Suppressor macrophage treated with lipopolysaccharide for 1 hour (primary cell): ENCODE measurements at regions not wholly inside any gene's neighbourhood (a gene's known extent, or its start where the extent isn't known, plus 50 kb on each side); places are given as distances from the start of the nearest gene placed in this dataset.
A peak's percentile ranks its signal among the peaks of the same experiment; 100 is the strongest.
"Not testable (repeated sequence)": the region's sequence is repeated elsewhere in the genome, so short reads cannot be mapped to it uniquely, and the experiment has no call there.

Experiments
- DNase-seq, 3 donors: peaks; one replicate each; pipeline ENCODE4 v3.0.0-alpha.2; 2020 to 2022

DNA sequence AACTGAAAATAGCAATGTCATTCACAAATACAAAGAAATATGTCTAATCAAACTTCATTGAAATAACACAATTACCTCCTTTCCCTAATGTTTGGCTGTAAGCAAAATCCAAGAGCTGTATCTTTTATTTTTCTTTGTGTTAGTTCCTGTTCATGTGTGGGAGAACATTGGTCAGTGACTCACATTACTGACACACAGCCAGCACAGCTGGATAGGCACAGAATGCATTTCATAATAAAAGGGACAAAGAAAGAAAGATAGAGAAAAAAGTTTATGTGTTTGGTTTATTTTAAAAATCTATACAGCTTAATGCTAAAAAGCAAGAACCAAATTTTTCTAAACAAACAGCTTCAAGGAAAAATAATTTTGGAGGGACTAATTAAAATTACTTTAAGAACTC lies 185.6 kb upstream of the COL3A1 start:
- peak in 1 of 3 donors; percentile 1 for DNase-seq

DNA sequence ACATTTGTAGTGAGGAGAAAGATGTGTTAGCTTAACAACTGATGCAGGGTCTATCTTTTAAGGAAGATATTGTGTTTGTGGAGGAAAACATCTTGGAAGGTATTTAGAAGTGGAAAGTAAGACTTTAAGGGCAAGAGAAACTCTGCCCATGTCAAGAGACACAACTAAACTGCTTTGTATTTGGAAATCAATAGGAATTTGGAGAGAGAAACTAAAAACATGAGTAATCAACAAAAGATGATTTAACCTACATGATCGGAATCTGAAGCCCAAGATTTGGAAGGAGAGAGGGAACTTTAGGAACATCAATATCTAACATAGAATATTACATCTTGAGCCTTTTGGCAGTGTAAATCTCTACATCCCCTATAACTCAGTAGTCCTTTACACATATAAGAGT lies 184.2 kb upstream of the COL3A1 start:
- DNase-seq: no peak

DNA sequence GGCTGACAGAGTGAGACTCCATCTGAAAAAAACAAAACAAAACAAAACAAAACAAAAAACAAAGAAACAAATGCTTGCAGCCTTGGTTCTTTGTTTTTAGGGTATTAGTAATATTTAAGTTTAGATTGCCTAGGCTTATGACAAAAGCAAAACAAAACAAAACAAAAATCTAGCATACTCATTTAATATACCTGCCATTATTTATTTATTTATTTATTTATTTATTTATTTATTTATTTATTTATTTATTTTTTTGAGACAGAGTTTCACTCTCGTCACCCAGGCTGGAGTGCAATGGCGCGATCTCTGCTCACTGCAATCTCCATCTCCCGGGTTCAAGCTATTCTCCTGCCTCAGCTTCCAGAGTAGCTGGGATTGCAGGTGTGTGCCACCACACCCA lies 179.7 kb upstream of the COL3A1 start:
- not testable (repeated sequence) for DNase-seq

DNA sequence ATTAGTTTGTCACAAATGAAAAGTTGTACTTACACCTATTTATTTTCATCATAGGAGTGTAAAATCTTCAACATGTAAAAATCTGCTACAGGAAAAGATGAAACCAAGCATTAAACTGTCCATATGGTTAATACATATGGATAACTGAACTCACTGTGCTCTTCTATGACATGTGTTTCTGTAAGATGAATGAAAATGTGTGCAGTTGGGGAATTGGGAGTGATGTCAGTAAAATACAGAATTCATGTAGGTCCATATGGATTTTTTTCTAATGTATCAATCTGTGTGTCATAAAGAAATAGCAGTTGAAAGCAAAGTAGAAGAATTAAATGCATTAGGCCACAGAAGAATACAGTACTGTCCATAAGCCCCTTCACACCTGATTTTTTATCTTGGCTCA lies 178.4 kb upstream of the COL3A1 start:
- DNase-seq: no peak

DNA sequence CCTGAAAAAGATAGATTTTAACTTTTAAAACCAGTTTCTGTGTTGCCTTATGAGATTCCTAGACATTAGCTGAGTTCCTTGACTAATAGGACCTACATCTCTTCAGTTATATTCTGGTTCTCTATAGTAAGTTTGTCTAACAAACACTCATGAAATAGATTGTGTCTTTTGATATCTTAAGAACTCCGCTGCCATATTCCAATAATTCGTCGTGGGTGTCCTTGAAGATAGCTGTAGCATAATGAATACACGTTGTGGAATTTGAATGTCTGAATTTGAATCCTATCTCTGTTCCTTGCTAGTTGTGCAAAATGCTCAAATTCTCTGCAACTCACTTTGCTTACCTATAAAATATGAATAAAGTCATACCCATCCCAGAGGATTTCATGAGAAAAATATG lies 176.8 kb upstream of the COL3A1 start:
- no peak for DNase-seq

DNA sequence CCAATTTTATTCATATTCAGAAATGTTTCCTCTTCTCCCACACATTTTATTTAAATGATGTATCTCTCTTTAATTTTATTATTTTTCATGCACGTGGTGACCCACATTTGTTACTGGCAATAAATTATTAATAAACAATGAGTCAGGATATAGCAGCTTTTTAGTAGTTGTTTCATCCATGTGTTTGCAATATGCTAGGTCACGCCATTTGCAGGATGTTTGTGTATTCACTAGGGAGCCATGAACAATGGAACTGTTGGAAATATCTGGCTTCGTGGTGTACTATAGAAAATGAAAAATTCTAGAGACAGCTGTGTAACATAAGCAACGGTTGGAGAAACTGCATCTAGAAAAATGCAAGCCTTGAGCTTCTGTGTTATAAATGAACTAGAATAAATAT lies 176.0 kb upstream of the COL3A1 start:
- DNase-seq: no peak

DNA sequence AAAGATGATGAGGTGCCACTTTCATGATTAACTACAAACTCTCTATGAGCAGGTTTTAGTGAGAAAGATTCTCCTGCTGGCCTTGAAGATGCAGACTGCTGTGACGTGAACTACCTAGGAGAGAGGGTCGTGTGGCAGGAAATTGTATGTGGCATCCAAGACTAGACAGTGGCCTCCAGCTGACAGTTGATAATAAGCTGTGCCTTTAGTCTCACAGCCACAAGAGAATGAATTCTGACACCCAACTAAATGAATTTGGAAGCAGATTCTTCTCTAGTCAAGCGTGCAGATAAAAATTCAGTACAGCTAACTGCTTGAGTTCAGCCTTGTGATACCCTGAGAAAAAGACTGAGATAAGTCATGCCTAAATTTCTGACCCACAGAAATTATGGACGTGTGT lies 169.0 kb upstream of the COL3A1 start:
- no peak for DNase-seq

DNA sequence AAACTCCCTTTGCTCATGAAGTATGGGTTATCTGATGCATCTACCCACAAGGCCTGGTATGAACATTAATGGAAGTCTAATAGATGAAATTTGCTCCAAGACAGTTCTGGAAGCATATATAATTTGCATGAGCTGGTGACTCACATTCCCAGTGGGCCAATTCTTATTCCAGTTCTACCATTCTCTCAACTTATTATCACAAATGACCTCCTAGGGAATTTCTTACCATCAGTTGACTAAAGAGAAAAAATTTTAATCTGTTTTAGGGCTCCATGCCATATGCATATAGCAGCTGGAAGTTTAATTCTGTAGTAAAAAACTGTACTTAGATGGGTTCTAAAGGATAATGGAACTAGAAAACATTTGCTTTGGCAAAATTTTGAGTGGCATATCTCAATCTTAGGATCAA lies 165.2 kb upstream of the COL3A1 start:
- no peak for DNase-seq

DNA sequence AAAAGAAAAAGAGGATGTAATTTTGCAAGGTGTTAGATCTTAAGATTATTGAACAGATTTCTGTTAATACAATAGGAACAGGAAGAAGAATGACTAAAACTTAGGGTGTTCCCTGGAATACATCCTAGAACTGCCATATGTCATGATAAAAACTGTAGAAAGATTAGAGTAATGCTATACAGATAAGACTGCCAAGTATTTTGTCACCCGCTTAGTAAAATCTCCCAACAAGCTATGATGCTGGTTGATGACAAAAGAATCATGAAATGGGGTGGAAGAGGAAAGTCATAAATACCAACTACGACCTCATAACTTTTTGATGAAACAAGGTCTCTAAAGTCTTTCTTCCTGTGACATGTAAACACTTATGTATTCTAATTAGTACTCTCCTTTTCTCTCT lies 163.6 kb upstream of the COL3A1 start:
- DNase-seq: no peak

DNA sequence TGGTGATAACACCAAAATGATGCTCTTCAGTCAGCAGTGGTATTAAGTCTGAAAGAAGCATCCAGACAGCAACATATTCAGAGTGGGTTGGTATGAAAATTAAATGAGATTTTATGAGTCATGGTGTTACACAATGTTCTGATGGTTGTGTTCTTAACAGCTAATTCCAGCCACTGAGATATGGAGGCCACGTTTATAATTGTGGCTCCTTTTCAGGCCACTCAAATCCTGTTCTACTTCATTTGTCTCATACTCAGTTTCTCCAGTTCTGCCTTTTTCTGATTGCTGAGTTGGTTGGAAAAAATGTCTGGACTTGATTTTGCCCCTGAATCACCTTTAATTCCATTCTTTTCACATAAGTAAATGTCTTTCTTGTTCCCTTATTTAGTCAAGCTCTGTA lies 162.7 kb upstream of the COL3A1 start:
- DNase-seq: no peak

DNA sequence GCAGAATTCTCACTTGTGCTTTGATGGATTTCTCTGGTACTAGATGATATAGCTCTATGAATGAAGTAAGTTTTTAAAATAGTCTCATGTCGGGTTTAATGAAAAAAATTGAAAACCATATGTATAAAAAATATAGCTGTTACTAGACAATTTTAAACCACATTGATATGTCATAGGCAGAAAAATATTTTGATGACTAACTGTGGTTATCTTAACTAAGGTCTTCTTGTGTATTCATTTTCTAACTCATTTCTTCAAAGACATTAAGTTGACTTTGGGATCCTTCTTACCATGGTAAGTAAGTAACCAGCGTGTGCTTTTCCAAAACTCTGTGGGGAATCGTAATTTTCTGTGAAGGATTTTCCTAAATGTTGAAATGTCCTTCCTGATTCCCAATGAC lies 160.9 kb upstream of the COL3A1 start:
- no peak for DNase-seq

DNA sequence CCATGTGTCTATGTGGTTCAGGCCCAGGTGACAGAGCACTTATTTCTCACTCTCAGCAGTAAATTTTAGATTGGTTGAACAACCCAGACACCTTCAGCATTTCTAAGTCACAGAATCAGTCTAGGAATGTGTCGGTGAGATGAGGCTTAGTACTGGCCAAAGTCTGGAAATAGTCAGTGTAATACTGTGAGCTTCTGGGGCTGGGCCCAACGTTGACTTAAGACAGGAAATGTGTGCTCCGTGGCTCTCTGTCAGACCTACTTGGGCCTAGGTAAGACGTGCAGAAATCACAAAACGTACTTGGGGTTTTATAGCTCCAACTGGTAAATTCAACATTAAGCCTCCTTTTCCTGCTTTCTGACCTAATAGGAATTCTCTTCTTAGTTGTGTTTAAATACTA lies 160.3 kb upstream of the COL3A1 start:
- DNase-seq: no peak

DNA sequence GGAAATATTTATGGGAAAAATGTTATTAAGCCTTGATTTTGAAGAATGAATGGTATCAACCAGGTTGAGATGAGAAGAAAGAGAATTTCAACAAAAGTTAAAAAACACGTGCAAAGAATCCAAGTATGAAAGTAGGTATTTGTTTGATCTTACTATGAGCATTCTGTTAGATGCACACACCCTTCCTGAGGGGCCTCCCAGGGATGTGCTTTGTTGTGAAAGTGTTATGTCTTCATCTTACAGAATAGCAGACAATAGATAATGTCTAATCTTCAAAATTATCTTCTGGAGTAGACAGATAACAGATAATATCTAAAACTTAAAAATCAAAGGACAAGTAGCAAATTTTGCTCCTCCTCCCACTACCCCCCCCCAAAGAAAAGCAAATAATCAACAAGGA lies 155.2 kb upstream of the COL3A1 start:
- DNase-seq: no peak

DNA sequence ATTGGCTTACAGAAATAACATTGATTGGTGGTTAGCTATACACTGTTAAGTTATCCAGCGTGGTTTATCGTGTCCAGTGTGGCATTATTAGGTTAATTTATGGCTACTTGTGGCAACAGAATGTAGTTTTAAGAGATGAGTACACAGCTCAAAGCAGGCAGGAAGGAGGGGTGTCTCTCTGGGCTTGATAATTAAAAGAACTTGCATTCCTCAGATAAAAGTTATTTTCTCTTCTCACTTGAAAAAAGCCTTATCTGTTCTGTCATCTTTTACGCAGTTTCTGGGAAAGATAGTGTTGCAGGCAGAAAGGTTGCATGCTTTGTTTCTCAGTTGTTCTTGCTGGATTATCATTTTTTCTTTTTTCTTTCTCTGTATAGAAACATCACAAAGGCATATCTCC lies 154.4 kb upstream of the COL3A1 start:
- no peak for DNase-seq

DNA sequence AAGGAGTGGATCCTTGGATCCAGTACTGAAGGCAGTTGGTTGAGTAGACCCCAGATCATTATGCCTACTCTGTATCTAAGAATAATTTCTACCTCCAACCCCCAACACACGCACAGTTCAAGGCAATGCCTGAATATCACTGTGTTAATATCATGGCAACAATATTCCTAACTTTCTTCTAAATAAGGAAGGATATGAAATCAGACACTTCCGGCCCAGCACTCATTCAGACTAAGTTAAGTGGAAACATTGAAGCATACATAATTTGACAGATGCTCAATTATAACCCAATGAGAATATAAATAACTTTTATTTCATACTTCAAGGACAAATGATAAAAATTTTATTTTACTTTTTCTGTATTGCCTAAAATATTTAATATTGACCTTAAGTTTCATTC lies 153.6 kb upstream of the COL3A1 start:
- DNase-seq: no peak

DNA sequence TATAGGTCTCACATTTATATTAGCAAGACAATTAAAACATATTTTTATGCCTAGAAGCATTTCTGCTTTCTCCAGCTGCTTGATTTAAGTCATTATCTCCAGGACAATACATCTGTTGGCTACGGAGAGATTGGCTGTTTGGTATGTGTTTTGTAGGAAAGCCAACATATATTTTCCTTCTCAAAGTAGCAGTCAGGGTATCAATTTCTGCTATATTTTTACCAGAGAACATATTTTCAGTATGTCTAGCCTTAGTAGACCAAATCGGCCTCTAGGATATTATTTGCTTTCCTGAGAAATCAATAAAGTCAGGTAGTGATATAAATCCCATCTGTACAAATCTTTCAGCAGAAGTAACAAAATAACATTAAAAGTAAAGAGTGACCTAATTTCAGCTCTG lies 150.0 kb upstream of the COL3A1 start:
- no peak for DNase-seq

DNA sequence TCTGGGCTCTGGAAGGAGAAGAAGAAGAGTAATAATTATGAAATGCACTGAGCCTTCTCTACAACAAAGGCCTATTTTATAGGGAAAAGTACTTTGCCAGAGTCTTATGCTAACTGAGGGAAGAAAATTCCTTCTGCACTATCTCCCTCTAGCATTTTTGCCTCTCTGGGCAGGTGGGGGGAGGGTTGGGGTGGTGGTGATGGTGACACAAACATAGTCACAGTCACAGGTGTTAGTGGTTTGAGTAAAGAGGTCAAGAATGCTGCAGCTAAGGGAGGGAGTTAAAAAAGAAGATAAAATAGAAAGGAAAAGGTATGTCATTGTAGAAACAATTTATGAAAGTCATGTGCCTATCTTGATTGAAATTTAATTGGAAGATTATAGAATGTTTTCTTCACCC lies 140.8 kb upstream of the COL3A1 start:
- no peak for DNase-seq

DNA sequence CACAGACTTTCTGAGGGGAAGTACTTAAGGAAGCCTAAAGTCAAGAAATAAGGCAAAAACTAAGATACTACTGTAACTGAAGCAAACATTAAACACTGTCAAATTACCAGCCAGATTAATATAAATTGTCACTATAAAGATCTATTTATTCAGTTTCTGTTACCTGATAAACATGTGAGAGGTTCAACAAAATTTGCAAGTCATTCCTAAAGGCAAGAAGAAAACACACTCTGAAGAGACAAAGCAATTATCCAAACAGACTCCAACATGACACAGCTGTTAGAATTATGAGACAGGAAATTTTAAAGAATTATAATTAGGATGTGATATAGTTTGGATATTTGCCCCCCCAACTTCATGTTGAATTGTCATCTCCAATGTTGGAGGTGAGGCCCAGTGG lies 140.4 kb upstream of the COL3A1 start:
- no peak for DNase-seq

DNA sequence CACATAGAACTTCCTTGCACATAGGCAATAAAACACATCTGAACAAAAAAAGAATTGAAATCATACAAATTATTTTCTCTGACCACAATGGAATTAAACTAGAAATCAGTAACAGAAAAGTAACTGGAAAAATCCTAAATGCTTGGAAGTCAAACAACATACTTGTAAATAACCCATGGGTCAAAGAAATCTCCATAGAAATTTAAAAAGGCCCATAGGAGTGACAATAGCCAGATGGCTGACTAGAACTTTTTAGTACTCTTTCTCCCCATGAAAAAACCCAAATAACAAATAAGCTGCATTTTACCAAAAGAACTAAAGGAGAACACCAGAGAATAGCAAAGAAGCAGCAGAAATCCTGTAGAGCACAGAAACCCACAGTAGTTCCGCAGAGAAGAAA lies 139.2 kb upstream of the COL3A1 start:
- no peak for DNase-seq

DNA sequence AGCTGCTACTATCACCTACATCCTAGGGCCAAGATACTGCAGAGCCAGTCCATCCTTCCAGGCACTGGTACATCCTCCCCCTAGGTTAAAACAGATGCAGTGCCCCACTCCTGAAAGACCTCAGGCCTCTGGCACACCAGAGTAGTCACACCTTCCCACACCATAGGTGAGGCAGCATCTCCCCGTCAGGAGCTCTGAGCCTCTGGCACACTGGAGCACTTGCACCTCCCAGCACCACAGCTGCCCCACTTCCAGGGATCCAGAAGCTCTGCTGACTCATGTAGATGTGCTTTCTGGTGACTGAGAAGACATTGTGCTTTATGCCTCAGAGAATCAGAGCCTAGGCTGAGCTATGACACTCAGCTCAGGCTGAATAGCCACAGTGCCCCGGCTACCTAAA lies 138.4 kb upstream of the COL3A1 start:
- no peak for DNase-seq

DNA sequence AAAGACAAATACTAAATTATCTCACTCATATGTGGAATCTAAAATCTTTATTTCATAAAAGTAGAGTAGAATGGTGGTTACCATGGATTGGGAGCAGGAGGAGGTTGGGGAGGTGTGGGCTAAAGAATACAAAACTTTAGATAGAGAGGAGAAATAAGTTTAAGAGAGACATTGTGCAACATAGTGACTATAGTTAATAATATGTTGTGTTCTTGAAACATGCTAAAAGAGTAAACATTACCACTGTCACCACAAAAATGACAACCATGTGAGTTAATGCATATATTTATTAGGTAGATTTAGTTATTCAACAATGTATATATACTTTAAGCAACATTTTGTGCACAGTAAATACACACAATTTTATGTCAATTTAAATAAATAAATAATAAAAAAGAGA lies 128.5 kb upstream of the COL3A1 start:
- no peak for DNase-seq

DNA sequence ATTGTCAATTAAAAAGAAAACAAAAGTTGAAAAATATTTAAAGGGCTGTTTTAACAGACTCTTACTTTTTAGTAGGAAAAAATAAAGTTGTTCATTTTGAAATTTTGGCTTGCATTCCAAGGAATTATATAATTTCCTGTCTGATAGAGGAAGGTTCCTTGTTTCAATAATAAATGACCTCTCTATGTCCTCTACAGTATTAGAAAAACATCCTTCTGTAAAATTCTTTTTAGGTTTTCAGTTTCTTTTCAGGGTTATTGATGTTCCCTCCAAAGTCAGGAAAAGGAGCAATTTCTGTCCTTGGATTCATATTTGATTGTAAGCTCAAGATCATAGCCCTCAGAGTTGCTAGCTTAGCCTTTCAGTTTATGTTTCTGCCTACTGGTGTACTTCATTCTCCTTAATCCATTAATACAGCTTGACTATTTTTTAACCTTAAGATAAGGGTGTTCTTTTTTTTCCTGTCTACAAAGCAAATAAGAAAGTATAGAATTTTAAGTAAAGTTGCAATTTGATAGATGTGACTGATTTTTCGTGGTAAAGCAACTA lies 125.2 kb upstream of the COL3A1 start:
- DNase-seq: no peak

DNA sequence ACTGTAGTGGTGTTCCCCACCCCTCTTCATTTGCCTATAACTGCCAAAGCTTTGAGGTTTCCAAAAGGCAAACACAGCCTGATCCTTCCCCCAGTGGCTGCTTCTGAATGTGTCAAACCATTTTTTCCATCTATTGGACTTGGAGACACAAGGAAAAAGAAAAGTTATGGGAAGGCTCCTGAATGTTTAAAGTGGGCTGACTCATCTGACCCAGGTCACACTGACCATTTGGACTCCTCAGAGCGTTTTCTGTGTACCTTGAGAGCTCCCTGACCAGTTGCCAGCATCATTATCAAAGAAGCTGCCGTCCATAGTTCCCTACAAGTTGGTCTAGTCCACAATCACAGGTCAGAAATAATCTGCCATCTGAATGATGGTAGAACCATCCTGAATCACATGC lies 123.4 kb upstream of the COL3A1 start:
- no peak for DNase-seq

DNA sequence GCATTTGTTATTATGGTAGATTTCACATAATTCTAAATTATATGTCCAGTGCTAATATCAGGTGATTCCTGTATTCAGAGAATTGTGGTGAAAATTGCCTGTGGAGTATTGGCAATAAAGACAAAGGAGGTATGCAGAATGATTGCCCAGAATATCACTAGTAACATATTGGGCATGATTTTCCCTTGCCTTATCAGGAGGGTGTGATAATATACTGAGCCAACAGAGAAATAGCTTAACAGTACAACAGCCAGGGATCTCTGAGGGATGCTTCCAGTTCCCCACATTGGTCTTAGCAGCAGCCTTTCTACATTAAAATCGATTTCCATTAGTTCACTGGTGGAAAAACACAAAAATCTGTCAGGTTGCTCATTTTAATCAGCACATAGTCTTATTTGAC lies 122.9 kb upstream of the COL3A1 start:
- DNase-seq: no peak

DNA sequence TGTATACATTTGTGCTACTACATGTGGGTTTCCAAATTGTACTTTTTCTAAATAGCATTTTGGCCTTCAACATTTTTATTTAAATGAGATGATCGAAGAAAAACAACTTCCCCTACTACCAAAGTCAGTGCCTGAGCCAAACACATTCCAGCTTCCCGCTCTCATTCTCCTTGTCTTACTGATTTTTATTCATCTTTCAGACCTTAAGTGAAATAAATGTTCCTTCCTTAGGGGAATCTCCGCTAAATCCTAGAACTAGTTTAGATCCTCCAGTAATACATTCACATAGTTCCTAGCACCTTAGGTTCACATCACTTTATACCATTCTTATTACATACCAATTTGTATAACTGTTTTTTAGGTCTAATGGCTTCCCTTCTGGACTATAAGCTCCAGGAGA lies 122.3 kb upstream of the COL3A1 start:
- DNase-seq: no peak

DNA sequence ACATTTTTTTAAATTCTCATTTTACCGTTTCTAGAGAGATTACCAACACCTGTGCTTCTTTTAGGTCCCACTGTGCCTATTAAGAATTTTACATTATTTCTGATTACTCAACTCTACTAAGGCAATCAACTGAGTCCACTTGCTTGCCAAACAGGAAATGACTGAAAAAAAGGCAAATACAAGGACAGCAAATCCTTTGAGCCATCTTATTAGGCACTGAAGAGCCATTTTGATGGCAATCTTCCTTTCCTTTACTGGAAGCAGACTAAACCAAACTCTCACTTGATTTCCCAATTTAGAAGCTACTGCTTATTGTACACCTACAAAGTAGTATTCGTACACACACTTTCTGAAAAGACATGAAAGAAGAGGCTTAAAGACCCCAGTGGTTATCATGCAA lies 121.4 kb upstream of the COL3A1 start:
- DNase-seq: no peak
